Neural progenitor cell (in vitro differentiated cells): ENCODE measurements at regions not wholly inside any gene's neighbourhood (a gene's known extent, or its start where the extent isn't known, plus 50 kb on each side); places are given as distances from the start of the nearest gene placed in this dataset.

Source experiments
- DNase-seq: peaks from one replicate; pipeline ENCODE4 v3.0.0-alpha.2; 2016; ENCODE audit warnings: low spot score
- H2AFZ ChIP-seq: fragments of 200-600 bp; sonication (generic); replicated peaks from 2 replicates; pipeline ENCODE4 v1.6.1; 2016; ENCODE audit warnings: antibody characterized with exemption
- H3F3A ChIP-seq: fragments of 200-600 bp; sonication (generic); 2 replicates; pipeline ENCODE4 v1.6.1; 2016; ENCODE audit warnings: antibody characterized with exemption, low read depth
- H3K27ac ChIP-seq: fragments of 200-600 bp; sonication (generic); 2 replicates; pipeline ENCODE4 v1.5.1; 2016; ENCODE audit warnings: mild to moderate bottlenecking
- H3K27me3 ChIP-seq: fragments of 200-600 bp; sonication (generic); 2 replicates; pipeline ENCODE4 v1.6.1; 2016; ENCODE audit warnings: mild to moderate bottlenecking, moderate library complexity
- H3K36me3 ChIP-seq: fragments of 200-600 bp; sonication (generic); 2 replicates; pipeline ENCODE4 v1.5.1; 2016
- H3K4me1 ChIP-seq: fragments of 200-600 bp; sonication (generic); 2 replicates; pipeline ENCODE4 v1.6.1; 2016; ENCODE audit warnings: mixed run types
- H3K4me2 ChIP-seq: fragments of 200-600 bp; sonication (generic); 2 replicates; pipeline ENCODE4 v1.6.1; 2016
- H3K4me3 ChIP-seq: fragments of 200-600 bp; sonication (generic); 2 replicates; pipeline ENCODE4 v1.5.1; 2016
- H3K79me2 ChIP-seq: fragments of 200-600 bp; sonication (generic); 2 replicates; pipeline ENCODE4 v1.6.1; 2016; ENCODE audit warnings: low read depth
- H3K9ac ChIP-seq: fragments of 200-600 bp; sonication (generic); 2 replicates; pipeline ENCODE4 v1.6.1; 2016
- H3K9me3 ChIP-seq: fragments of 200-600 bp; sonication (generic); 2 replicates; pipeline ENCODE4 v1.5.1; 2016; ENCODE audit warnings: low read depth
- H4K20me1 ChIP-seq: fragments of 200-600 bp; sonication (generic); 2 replicates; pipeline ENCODE4 v1.6.1; 2016; ENCODE audit warnings: low read depth
- H3K27ac Mint-ChIP-seq: 3 replicates; pipeline ENCODE4 v1.8.0; 2021; ENCODE audit warnings: mixed read lengths
- H3K27me3 Mint-ChIP-seq: 2 replicates; pipeline ENCODE4 v1.8.0; 2022; ENCODE audit warnings: low read depth, mild to moderate bottlenecking, inconsistent platforms, moderate library complexity, mixed read lengths; ENCODE audit not compliant: insufficient read depth
- H3K36me3 Mint-ChIP-seq: 3 replicates; pipeline ENCODE4 v1.8.0; 2021; ENCODE audit warnings: mixed read lengths
- H3K4me1 Mint-ChIP-seq: 3 replicates; pipeline ENCODE4 v1.8.0; 2021; ENCODE audit warnings: mixed read lengths
- H3K4me3 Mint-ChIP-seq: 3 replicates; pipeline ENCODE4 v1.8.0; 2021; ENCODE audit warnings: mild to moderate bottlenecking, moderate library complexity, mixed read lengths
- H3K9me3 Mint-ChIP-seq: 3 replicates; pipeline ENCODE4 v1.8.0; 2020; ENCODE audit warnings: mixed read lengths
- EZH2 ChIP-seq: fragments of 200-600 bp; sonication (generic); IDR thresholded peaks from 2 replicates; pipeline ENCODE4 v1.6.1; 2017; ENCODE audit warnings: antibody characterized with exemption, mild to moderate bottlenecking, moderate library complexity
- EZH2phosphoT487 ChIP-seq: fragments of 200-600 bp; sonication (generic); IDR thresholded peaks from 2 replicates; pipeline ENCODE4 v1.6.1; 2017; ENCODE audit warnings: antibody characterized with exemption
- TF ChIP-seq, protein P1 (sequence below): fragments of 200-600 bp; sonication (generic); IDR thresholded peaks from 2 replicates; pipeline ENCODE4 v1.5.1; 2017; ENCODE audit warnings: antibody characterized with exemption, mild to moderate bottlenecking

DNA sequence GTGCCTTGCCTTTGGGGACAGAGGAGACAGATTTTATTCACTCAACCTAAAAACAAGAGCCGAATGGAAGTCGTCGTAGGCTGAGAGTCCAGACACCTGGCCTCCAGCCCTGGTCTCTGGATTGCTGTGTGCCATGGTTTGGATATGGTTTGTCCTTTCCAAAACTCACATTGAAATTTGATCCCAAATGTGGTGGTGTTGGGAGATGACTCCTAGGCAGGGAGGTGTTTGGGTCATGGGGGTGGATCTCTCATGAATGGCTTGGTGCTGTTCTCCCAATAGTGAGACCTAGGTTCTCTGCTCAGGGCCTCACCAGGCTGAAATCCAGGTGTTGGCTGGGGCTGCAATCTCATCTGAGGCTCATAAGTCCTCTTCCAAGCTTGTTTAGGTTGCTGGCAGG, 75.5 kb downstream of the FOXD2 start:
- no peak overlapping the region for H3K9ac ChIP-seq
- no peaks in the 10 kb centered on the region for H3K36me3 ChIP-seq
- no peak overlapping the region for H2AFZ ChIP-seq
- H3K4me3 ChIP-seq: no peak overlapping the region
- no peak overlapping the region for H3K27ac ChIP-seq
- peaks cover 23% of the 10 kb centered on the region for H3K27me3 Mint-ChIP-seq
- TF ChIP-seq EZH2phosphoT487 (no peak), EZH2 (no peak)
- TF ChIP-seq, protein P1, sequence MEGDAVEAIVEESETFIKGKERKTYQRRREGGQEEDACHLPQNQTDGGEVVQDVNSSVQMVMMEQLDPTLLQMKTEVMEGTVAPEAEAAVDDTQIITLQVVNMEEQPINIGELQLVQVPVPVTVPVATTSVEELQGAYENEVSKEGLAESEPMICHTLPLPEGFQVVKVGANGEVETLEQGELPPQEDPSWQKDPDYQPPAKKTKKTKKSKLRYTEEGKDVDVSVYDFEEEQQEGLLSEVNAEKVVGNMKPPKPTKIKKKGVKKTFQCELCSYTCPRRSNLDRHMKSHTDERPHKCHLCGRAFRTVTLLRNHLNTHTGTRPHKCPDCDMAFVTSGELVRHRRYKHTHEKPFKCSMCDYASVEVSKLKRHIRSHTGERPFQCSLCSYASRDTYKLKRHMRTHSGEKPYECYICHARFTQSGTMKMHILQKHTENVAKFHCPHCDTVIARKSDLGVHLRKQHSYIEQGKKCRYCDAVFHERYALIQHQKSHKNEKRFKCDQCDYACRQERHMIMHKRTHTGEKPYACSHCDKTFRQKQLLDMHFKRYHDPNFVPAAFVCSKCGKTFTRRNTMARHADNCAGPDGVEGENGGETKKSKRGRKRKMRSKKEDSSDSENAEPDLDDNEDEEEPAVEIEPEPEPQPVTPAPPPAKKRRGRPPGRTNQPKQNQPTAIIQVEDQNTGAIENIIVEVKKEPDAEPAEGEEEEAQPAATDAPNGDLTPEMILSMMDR: no peak
- no peaks in the 10 kb centered on the region for H3K79me2 ChIP-seq
- H3K4me3 Mint-ChIP-seq: no peak overlapping the region
- H3F3A ChIP-seq: peaks cover 7% of the 10 kb centered on the region
- H3K4me1 ChIP-seq: peaks cover 6% of the 10 kb centered on the region
- H3K9me3 Mint-ChIP-seq: no peaks in the 10 kb centered on the region
- no peaks in the 10 kb centered on the region for H3K36me3 Mint-ChIP-seq
- peaks cover 7% of the 10 kb centered on the region for H3K4me1 Mint-ChIP-seq
- H3K27me3 ChIP-seq: peaks cover 65% of the 10 kb centered on the region
- no peak overlapping the region for H3K27ac Mint-ChIP-seq
- H3K4me2 ChIP-seq: no peak overlapping the region
- DNase-seq: no peak
- H3K9me3 ChIP-seq: no peaks in the 10 kb centered on the region
- H4K20me1 ChIP-seq: peaks cover 5% of the 10 kb centered on the region

DNA sequence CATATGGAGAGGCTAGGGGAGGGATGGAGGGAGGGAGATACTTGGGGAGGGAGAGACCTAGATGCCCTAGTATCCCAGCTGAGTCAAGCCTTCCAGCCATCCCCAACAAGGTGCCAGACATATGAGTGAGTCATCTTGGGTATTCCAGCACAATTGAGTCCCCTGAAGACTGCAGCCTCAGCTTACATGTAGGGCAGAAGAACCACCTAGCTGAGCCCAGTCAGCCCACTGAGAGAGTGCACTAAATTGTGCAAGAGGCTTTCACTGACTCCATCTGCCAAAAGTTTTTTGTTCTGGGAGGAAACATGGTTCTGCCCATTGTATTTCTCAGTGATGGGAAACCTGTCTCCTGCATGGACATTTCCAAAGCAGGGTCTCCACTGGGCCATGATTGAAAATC, 76.4 kb downstream of the FOXD2 start:
- peaks cover under 1% of the 10 kb centered on the region for H3K4me1 Mint-ChIP-seq
- DNase-seq: no peak

DNA sequence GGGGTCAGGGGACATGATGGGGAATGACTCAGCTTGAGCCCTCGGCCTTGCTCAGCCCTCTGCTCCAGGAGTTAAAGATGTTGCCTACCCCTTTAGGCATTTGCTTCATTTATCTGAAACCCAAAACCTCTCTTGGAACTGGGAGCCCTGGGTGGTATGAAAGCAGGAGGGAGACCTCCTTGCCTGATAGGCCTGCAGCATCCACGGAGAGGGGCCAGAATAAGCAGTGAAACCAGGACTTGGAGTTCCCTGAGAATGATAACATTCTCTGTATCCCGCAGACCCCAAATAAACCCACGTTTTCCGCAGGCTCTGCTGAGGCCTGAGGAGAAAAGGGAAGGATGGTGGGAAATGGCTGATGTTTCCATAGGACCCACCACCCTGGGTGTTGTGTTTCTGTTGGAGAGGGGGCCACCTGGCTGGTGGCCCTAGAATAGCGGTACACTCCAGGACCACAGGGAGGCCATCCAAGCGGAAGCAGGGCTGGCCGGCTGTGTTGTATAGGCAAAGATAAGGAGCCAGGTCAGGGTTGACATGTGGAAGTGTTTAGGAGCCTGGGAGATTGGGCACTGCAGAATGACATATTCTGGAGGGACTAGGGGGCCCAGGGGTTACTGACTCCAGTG, 77.4 kb downstream of the FOXD2 start:
- Histone ChIP-seq H2AFZ (no peak overlapping the region), H3K4me2 (no peak overlapping the region), H3K27me3 (peaks cover 46% of the 10 kb centered on the region), H3K36me3 (no peaks in the 10 kb centered on the region), H3F3A (no peaks in the 10 kb centered on the region), H3K79me2 (no peaks in the 10 kb centered on the region), H3K4me3 (no peak overlapping the region), H4K20me1 (no peaks in the 10 kb centered on the region), H3K9ac (no peak overlapping the region), H3K9me3 (no peaks in the 10 kb centered on the region), H3K4me1 (no peaks in the 10 kb centered on the region), H3K27ac (no peak overlapping the region)
- Mint-ChIP-seq H3K27me3 (peaks cover 20% of the 10 kb centered on the region), H3K27ac (no peak overlapping the region), H3K4me3 (no peak overlapping the region), H3K4me1 (no peaks in the 10 kb centered on the region), H3K9me3 (no peaks in the 10 kb centered on the region), H3K36me3 (no peaks in the 10 kb centered on the region)
- no peak for DNase-seq
- TF ChIP-seq EZH2phosphoT487 (no peak), EZH2 (no peak)
- TF ChIP-seq, protein P1: no peak

More for the DNA sequence above, 76.4 kb downstream of the FOXD2 start:
- Histone ChIP-seq H3K36me3 (no peaks in the 10 kb centered on the region), H3F3A (no peaks in the 10 kb centered on the region), H3K27me3 (peaks cover 57% of the 10 kb centered on the region), H3K4me3 (no peak overlapping the region), H3K79me2 (no peaks in the 10 kb centered on the region), H3K9ac (no peak overlapping the region), H2AFZ (no peak overlapping the region), H3K4me2 (no peak overlapping the region), H3K27ac (no peak overlapping the region), H3K4me1 (peaks cover under 1% of the 10 kb centered on the region), H3K9me3 (no peaks in the 10 kb centered on the region), H4K20me1 (peaks cover 1% of the 10 kb centered on the region)
- Mint-ChIP-seq H3K4me3 (no peak overlapping the region), H3K27ac (no peak overlapping the region), H3K36me3 (no peaks in the 10 kb centered on the region), H3K9me3 (no peaks in the 10 kb centered on the region), H3K27me3 (peaks cover 25% of the 10 kb centered on the region)
- TF ChIP-seq, protein P1: no peak
- TF ChIP-seq EZH2phosphoT487 (no peak), EZH2 (no peak)
